HG02571 (cell line): ENCODE measurements at regions not wholly inside any gene's neighbourhood (a gene's known extent, or its start where the extent isn't known, plus 50 kb on each side); places are given as distances from the start of the nearest gene placed in this dataset.
"Not testable (repeated sequence)": the region's sequence is repeated elsewhere in the genome, so short reads cannot be mapped to it uniquely, and the experiment has no call there.

Experiments used
- ATAC-seq: cut with Tn5 transposase; IDR thresholded peaks from one replicate; pipeline ENCODE4 v1.9.1; 2021; ENCODE audit warnings: mild to moderate bottlenecking, moderate library complexity; ENCODE audit not compliant: unreplicated experiment

DNA sequence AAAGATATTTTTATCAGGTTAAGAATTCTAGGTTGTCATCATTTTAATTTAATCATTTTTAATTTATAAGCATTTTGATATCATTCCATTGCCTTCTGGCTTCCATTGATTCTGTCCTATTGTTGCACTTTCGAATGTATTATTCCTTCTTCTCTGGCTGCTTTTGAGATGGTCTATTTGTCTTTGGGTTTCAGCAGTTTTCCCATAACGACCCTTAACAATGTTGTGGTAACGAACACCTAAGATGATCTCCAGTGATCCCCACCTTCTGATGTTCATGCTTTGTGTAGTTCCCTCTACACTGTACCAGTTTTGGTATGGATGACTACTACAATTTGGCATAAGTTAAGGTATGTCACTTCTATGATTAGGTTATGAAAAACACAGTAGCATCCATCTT, 59.9 kb downstream of the MINAR1 start:
- ATAC-seq: no peak

GRCh38 chr15:79494384-79494909, 62.3 kb downstream of the MINAR1 start:
- ATAC-seq: no peak

GRCh38 chr15:79494963-79495755, 63.0 kb downstream of the MINAR1 start:
- ATAC-seq: no peak

DNA sequence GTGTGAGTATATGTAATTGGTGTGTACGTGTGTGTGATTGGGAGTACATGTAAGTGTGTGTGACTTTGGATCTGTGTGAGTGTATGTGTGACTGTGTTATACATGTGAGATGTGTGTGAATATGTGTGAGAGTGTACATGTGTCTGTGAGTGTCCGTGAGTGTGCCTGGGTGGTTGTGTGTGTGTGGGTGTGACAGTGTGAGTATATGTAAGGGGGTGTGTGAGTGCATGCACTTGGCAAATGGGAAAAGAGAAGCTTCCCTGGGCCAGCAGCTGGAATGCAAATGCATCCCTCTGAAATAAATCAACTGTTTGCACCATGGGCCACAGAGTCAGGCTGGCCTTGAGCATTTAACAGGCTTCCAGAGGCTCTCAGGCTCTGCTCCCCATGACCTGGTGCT, 63.6 kb downstream of the MINAR1 start:
- no peak for ATAC-seq

- ATAC-seq: no peak
Measured at GRCh38 chr15:79496838-79497237, 64.7 kb downstream of the MINAR1 start.

GRCh38 chr15:79501086-79501485, 69.0 kb downstream of the MINAR1 start:
- ATAC-seq: no peak

- ATAC-seq: no peak
Measured at GRCh38 chr15:79505956-79506355, 73.8 kb downstream of the MINAR1 start.

DNA sequence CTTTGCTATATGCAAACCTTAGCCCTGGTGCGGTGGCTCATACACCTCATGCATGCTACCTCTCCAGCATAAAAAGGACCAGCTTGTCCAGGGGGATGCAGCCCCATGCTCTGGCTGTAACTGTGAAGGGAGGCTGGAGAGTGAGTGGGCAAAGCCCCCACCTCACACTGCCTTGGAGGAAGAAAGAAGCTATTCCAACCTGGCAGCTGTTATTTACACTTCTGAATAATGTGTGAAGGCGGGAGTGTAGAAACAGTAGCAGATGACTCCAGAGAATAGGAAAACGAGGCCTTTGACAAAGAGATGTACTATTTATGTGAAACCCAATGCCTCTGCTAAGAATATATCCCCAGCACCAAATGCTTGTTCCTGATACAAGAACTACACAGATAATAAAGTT, 80.7 kb downstream of the MINAR1 start:
- not testable (repeated sequence) for ATAC-seq

GRCh38 chr15:79513417-79513816, 81.3 kb downstream of the MINAR1 start:
- no peak for ATAC-seq

GRCh38 chr15:79513940-79514339, 81.8 kb downstream of the MINAR1 start:
- no peak for ATAC-seq

DNA sequence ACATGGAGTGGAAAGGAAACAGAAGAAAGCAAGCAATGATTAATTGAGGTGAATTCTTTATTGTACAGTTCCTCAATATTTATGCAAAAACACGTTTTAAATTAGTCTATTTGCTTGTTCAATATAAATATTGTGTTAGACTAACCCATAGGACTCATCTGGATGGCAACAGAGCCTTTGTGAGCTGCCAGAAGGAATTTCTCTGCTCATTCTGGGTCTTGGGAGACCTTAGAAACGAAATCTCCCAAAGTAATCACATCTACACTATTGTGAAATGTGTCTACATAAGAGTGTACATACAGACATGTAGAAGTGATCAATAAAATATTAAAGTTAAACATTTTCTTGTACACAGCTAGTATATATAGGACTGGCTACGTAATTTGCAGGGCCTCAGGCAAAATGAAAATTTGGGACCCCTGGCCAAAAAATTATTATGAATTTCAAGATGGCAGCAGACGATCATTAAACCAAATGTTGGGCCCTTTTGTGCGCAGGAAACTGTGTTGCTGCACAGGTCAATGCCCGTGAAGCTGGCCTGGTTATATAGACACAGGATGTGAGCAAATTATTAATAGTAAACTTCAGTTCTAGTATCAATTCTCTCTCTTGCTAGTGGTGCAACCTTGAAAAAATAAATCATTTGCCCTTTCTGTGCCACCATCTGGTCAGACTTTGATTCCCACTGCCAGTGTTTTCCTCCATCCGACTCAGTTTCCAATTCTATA, 83.3 kb downstream of the MINAR1 start:
- no peak for ATAC-seq

- no peak for ATAC-seq
Measured at GRCh38 chr15:79516155-79516554, 84.0 kb downstream of the MINAR1 start.

GRCh38 chr15:79516646-79517045, 84.5 kb downstream of the MINAR1 start:
- ATAC-seq: no peak

DNA sequence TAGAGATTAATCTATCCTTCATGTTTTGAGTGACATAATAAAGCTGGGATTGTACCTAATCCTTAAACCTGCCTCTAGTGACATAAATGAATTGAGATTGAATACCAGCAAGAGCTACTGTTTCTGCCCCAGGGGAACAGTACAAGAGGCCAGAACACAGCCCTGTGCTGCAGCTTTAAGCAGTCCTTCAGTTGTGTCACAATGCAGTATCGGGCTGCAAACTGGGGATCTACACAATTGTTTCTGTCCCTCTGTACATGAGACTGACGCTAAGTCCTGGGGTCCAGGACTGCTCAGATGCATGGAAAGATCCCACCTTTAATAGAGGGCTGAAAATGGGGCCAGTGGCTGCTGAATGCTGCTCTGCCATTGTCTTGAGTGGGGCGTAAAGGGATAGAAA, 87.5 kb downstream of the MINAR1 start:
- no peak for ATAC-seq

DNA sequence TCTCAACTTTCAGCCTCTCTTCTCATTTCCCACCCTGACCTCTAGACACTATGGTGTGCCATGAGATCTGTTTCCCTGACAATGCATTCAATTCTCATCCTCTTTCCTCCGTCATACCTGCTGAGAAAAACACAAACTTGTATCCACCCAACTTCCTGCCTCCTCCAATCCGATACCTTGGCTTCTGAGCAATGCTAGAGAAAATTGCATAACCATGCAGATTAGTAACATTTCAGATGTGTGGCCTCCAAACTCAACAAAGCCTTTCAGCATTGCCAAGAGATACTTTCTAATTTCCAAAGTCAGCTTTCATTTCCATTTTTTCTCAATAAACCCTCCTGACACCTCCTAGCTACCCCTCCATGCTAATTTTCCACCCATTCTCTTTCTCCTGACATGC, 88.5 kb downstream of the MINAR1 start:
- ATAC-seq: no peak

DNA sequence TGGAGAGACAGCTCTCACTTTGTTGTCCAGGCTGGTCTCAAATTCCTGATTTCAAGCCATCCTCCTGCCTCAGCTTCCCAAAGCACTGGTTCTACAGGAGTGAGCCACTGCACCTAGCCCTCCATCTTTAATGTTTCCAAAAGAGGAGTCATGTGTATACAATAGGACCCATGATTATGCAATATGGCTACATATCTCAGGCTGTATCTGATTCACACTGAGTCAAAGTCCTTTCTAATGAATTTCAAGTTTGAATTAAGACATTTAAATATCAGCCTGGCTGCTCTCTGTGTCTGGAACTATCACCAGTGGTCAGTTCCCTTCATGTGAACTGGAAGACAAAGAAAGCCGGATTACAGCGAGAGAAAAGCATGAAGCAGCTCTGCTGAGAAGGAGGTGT, 90.5 kb downstream of the MINAR1 start:
- no peak for ATAC-seq

DNA sequence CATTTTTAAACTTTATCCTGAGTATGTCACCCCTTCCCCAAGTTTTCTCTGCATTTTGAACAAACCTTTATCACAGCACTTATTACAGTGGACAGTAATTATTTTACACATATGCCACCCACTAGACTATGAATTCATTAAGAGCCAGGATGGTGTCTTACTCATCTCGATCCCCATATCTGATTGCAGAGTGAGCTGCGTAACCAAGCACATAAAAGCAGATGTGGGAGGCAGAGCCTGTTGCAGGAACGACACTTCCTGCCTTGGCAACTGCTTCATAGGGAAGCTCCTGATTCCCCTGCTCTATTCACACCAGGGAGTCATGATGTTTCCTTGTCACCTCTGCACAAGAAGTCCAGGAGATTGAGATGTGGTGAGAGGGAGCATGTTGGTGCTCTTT, 91.1 kb downstream of the MINAR1 start:
- ATAC-seq: no peak

DNA sequence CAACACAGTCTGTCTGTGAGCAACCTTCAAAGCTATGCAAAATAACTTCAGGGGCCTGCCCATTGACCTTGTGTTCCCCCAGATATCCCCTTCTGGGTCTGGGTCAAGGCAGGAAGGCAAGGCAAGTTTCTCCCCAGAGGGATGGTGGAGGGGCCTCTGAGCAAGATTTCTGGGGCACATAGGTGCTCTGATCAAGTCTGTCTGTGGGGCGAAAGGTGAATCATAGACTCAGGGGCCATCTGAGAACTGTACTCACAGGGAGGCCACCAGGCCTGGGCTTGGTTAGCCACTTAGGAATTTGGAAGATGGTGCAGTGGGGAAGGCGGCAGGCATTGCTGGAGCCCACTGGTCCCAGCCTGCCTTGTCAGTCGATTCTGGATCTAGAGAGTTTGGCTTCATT, 92.4 kb downstream of the MINAR1 start:
- no peak for ATAC-seq

DNA sequence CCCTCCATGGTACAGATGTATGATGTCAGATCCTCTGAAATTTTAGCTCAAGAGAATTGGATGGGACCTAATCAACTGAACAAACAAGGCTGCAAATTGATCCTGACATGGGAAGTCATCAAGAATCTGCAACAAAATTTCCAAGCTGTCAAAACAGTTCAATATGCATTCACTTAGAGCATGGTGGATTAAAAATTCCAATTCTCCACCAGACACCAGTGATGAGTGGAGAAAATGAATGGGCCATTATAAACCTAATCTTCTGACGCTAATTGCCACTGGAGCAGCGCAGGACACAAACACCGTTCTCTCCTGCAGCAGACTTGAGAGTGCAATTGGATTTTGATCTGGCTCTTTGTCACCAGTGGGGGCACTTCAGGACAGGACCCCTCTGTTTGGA, 94.2 kb downstream of the MINAR1 start:
- ATAC-seq: no peak

- ATAC-seq: no peak
Measured at GRCh38 chr15:79527821-79528220, 95.7 kb downstream of the MINAR1 start.

- ATAC-seq: no peak
Measured at GRCh38 chr15:79529157-79529785, 97.1 kb downstream of the MINAR1 start.

GRCh38 chr15:79535536-79535935, 103.4 kb downstream of the MINAR1 start:
- ATAC-seq: no peak
